ENCODE measurements at regions not wholly inside any gene's neighbourhood (a gene's known extent, or its start where the extent isn't known, plus 50 kb on each side); places are given as distances from the start of the nearest gene placed in this dataset.

DNA sequence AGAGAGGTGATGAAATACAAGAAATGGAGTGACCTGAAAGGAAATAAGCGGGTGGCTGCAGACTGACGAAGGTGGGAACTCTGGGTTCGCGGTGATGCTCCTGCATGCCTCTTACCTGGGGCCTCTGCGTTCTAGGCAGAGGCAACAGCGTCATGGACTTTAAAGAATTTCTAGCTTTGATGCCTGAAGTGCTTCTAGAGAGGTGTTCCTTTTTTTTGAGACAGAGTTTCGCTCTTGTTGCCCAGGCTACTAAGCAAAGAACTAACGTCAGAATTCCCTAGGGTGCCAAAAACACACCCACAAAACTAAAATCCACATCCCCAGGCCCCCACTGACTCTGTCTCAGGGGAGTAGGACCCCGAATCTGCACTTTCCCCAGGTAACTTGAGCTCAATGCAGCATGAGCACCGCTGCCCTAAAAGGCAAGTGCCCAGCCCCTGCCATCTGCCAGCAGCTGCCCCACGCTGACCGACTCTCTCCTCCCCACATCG is 110.5 kb upstream of the ID2 start:
- TF ChIP-seq, protein P1, sequence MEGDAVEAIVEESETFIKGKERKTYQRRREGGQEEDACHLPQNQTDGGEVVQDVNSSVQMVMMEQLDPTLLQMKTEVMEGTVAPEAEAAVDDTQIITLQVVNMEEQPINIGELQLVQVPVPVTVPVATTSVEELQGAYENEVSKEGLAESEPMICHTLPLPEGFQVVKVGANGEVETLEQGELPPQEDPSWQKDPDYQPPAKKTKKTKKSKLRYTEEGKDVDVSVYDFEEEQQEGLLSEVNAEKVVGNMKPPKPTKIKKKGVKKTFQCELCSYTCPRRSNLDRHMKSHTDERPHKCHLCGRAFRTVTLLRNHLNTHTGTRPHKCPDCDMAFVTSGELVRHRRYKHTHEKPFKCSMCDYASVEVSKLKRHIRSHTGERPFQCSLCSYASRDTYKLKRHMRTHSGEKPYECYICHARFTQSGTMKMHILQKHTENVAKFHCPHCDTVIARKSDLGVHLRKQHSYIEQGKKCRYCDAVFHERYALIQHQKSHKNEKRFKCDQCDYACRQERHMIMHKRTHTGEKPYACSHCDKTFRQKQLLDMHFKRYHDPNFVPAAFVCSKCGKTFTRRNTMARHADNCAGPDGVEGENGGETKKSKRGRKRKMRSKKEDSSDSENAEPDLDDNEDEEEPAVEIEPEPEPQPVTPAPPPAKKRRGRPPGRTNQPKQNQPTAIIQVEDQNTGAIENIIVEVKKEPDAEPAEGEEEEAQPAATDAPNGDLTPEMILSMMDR (IDR thresholded peaks at IDR 0.05; ENCODE audit: low read depth, low read length, poor library complexity, severe bottlenecking), result no peak
- no peak for TF ChIP-seq EZH2phosphoT487 (IDR thresholded peaks at IDR 0.05; ENCODE audit: borderline replicate concordance, low read length)

Data from DOHH2 (cell line).